HEK293T (cell line): ENCODE measurements at regions not wholly inside any gene's neighbourhood (a gene's known extent, or its start where the extent isn't known, plus 50 kb on each side); places are given as distances from the start of the nearest gene placed in this dataset.

Experiments used
- ARNT ChIP-seq: fragments of 450-650 bp; IDR thresholded peaks from 2 replicates; pipeline ENCODE4 v1.6.1; 2017; ENCODE audit warnings: mild to moderate bottlenecking
- BHLHE40 ChIP-seq: fragments of 450-650 bp; IDR thresholded peaks from 2 replicates; pipeline ENCODE4 v1.6.1; 2016; ENCODE audit warnings: mild to moderate bottlenecking, moderate library complexity, borderline replicate concordance
- ELF4 ChIP-seq: fragments of 450-650 bp; IDR thresholded peaks from 2 replicates; pipeline ENCODE4 v1.6.1; 2017; ENCODE audit warnings: antibody characterized with exemption
- FOXA1 ChIP-seq: fragments of 450-650 bp; IDR thresholded peaks from 2 replicates; pipeline ENCODE4 v1.6.1; 2016; ENCODE audit warnings: mild to moderate bottlenecking
- FOXK2 ChIP-seq: fragments of 450-650 bp; IDR thresholded peaks from 2 replicates; pipeline ENCODE4 v1.6.1; 2016; ENCODE audit warnings: mild to moderate bottlenecking
- FOXM1 ChIP-seq: fragments of 450-650 bp; IDR thresholded peaks from 2 replicates; pipeline ENCODE4 v1.6.1; 2017; ENCODE audit warnings: mild to moderate bottlenecking, borderline replicate concordance
- HDGF ChIP-seq: fragments of 450-650 bp; IDR thresholded peaks from 2 replicates; pipeline ENCODE4 v1.6.1; 2017; ENCODE audit warnings: antibody characterized with exemption, borderline replicate concordance
- L3MBTL2 ChIP-seq: fragments of 450-650 bp; conservative IDR thresholded peaks from 2 replicates; pipeline ENCODE4 v1.6.1; 2016; ENCODE audit warnings: mild to moderate bottlenecking
- NFRKB ChIP-seq: fragments of 450-650 bp; IDR thresholded peaks from 2 replicates; pipeline ENCODE4 v1.6.1; 2016; ENCODE audit warnings: mild to moderate bottlenecking, moderate library complexity
- SP1 ChIP-seq: fragments of 450-650 bp; IDR thresholded peaks from 2 replicates; pipeline ENCODE4 v1.6.1; 2017
- SUZ12 ChIP-seq: fragments of 450-650 bp; IDR thresholded peaks from 2 replicates; pipeline ENCODE4 v1.6.1; 2016; ENCODE audit warnings: mild to moderate bottlenecking
- TARDBP ChIP-seq: fragments of 450-650 bp; IDR thresholded peaks from 2 replicates; pipeline ENCODE4 v1.6.1; 2016
- ZNF384 ChIP-seq: fragments of 450-650 bp; IDR thresholded peaks from 2 replicates; pipeline ENCODE4 v1.6.1; 2016

- TF ChIP-seq SP1 = no peak
- TF ChIP-seq BHLHE40 = no peak
- no peak for TF ChIP-seq FOXA1
- TF ChIP-seq NFRKB = no peak
- TF ChIP-seq HDGF = no peak
- no peak for TF ChIP-seq L3MBTL2
- no peak for TF ChIP-seq FOXM1
- TF ChIP-seq TARDBP = no peak
- no peak for TF ChIP-seq FOXK2
- no peak for TF ChIP-seq ELF4
- TF ChIP-seq SUZ12 = no peak
- no peak for TF ChIP-seq ARNT
- no peak for TF ChIP-seq ZNF384
These were observed 88.8 kb downstream of the MBL2 start for GRCh38 chr10:52683776-52684175.
